Stimulated activated CD4-positive, alpha-beta T cell treated with anti-CD3 and anti-CD28 coated beads, Interleukin-1b, Interleukin-23, amount 100 ng/mL, for 1 hour (primary cell): ENCODE measurements at regions not wholly inside any gene's neighbourhood (a gene's known extent, or its start where the extent isn't known, plus 50 kb on each side); places are given as distances from the start of the nearest gene placed in this dataset.
A peak's percentile ranks its signal among the peaks of the same experiment; 100 is the strongest.
"Not testable (repeated sequence)": the region's sequence is repeated elsewhere in the genome, so short reads cannot be mapped to it uniquely, and the experiment has no call there.

Experiments
- DNase-seq, 2 donors: peaks; one replicate each; pipeline ENCODE4 v3.0.0-alpha.2; 2020; ENCODE audit warnings: low read depth in 2 of 2

DNA sequence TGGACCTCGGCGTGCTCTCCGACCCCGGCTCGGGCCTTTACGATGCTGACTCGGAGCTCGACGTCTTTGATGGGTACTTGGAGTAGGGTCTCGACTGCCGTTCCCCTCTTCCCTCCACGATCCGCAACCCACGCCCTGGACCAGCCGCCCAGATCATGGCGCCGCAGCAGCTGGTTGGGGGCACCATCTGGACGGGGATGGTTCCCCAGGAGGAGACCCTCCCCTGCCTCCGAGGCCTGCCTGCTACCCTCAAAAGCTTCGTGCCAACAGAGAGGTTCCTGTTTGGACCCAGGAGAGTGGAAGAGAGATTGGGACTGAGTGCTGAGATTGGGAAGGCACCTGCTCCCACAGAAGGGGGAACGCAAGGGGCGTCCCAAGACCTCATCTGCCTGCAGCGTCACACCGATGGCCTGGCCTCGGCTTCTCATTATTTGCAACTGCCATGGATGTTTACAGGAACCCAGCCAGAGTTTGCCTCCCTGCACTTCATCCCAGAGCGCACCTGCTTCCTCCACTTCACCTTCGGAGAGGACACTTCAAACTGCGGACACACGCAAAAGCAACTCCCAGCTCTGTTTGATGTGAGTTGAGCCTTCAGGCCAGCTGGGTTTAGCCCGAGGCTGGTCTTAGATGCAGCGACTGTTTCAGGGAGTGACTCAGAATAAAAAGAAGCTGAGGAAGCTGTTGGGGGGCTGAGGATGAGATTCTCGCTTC, 58.9 kb downstream of the GOLGA6L7 start:
- DNase-seq, result peak in 1 of 2 donors; percentile 2

DNA sequence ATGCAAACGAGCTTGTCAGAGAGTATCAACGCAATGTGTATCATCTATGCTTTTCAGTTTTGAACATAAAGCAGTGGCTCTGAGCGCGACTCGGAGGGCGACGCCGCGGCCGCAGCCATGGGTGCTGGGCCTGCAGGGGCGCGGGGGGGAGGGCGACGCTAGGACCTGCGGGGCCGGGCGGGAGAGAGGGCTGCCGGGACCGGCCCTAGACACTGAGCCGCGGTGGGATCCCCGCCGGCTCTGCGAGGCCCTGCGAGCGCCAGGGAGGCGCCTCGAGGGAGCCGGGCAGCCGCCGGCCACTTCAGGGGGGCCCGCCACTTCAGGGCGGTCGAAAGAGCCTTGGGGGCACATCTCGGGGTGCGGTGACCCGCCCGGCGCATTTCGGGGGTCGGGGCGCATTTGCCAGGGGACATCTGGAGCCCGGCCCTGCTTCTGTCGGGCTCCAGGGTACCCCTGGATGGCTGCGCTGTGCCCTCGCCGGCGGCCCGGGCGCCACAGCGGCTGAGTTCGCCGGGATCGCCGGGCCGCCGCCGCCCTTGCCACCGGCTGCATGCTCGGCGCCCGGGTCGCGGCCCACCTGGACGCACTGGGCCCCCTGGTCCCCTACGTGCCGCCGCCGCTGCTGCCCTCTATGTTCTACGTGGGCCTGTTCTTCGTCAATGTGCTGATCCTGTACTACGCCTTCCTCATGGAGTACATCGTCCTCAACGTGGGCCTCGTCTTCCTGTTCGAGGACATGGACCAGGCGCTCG, 59.6 kb downstream of the GOLGA6L7 start:
- DNase-seq, result not testable (repeated sequence)

DNA sequence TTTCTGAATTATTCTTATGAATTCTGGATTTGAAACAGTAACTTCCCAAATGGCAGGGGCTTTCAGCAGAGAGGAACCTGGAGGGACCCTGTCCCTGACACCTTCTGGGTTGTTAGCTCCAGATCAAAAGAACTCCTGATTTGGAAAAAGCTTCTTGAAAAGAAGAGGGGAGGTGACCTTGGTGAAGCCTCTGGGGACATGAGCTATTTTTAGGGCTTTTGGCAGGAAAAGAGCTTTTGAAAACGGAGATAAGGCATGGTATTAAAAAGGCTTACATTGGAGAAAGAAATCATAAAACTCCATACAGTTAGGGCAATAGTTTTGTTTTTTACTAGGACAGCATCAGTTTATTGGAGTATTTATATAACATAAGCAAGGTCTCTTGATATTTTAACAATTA, 60.3 kb downstream of the GOLGA6L7 start:
- not testable (repeated sequence) for DNase-seq

DNA sequence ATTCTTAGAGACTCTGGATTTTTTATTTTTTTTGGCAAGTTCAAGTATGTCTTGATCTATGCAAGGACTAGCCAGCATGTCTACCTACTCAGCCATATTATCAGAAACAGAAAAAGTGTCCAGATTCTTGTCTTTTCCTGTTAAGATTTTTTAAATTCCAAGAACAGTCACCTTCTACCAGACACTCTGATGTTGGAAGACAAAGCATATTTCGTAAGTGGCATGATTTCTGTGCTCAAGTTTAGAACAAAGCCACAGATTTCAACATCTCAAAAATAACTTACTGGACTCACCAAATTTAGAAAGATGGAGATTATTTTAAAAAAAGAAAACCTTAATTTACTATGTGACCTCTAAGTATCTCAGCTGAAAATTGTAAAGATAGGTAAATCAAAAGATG, 61.9 kb downstream of the GOLGA6L7 start:
- no peak for DNase-seq

DNA sequence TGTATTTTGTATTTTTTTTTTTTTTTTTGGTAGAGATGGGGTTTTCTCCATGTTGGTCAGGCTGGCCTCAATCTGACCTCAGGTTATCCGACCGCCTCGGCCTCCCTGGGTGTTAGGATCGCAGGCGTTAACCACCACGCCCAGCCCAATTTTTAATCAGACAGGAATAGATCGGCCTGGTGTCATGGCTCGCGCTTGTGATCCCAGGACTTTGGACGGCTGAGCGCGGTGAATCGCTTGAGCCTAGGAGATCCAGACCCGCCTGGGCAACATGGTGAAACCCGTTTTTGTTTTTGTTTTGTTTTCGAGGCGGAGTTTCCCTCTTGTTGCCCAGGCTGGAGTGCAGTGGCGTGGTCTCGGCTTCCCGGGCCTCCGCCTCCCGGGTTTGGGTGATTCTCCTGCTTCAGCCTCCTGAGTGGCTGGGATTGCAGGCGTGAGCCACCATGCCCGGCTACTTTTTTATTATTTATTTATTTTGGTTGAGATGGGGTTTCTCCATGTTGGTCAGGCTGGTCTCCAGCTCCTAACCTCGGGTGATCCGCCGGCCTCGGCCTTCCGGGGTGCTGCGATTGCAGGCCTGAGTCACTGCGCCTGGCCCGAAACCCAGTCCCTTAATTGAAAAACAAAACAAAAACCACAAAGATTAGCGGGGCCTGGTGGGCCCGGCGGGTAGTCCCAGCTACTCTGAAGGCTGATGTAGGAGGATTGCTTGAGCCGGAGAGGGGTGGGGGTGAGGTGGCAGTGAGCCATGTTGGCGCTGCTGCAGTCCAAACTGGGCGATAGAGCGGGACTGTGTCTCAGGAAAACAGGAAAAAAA, 63.9 kb downstream of the GOLGA6L7 start:
- DNase-seq, result not testable (repeated sequence)

DNA sequence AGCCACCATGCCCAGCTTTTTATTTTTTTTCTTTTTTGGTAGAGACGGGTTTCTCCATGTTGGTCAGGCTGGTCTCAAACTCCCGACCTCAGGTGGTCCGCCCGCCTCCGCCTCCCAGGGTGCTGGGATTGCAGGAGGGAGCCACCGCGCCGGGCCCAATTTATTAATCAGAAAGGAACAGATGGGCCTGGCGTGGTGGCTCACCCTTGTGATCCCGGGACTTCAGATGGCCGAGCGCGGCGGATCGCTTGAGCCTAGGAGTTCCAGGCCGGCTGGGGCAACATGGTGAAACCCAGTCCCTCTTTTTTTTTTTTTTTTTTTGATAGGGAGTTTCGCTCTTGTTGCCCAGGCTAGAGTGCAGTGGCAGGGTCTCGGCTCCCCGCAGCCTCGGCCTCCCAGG, 64.6 kb downstream of the GOLGA6L7 start:
- no peak for DNase-seq

DNA sequence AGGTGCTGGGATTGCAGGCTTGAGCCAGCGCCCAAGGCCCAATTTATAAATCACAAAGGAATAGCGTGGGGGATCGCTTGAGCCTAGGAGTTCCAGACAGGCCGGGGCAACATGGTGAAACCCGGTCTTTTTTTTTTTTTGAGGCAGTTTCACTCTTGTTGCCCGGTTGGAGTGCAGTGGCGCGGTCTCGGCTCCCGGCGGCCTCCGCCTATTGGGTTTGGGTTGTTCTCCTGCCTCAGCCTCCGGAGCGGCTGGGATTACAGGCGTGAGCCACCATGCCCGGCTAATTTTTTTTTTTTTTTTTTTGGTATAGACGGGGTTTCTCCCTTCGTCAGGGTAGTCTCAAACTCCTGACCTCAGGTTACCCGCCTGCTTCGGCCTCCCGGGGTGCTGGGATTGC, 65.0 kb downstream of the GOLGA6L7 start:
- DNase-seq, result no peak

DNA sequence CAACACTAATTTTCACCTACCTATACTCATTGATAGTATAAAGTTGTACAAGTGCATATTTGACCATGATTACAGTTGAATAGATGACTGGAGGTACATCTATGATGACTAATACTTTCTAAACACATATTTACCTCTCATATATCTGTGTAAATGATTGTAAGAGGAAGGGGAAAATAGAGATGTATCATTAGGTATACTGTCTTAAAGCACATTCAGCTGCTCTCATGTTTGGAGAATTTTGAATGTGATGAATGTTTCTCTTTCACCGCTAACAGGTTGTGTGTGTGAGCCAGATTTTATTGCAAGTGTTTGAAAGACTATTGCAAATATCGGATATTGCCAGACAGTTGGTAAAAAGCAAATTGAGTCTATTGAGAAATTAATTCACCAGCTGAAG, 66.2 kb upstream of the GOLGA8M start:
- DNase-seq, result not testable (repeated sequence)

DNA sequence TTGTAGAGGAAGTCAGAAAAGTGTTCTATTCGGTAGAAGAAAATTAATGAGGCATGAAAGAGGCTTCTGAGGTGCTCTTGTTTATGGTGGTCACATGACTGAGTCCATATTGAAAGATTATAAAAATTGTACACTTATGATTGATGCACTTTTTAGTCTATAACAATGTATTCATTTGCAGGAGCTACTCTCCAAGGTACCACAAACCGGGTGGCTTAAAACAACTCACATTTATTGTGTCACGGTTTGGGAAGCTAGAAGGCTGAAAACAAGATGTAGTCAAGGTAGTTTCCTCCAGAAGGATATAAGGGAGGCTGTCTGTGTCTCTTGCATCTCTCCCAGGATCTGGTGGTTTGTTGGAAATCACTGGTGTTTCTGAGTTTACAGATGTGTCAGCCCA, 60.6 kb upstream of the GOLGA8M start:
- DNase-seq, result not testable (repeated sequence)
